Stimulated activated naive CD8-positive, alpha-beta T cell treated with anti-CD3 and anti-CD28 coated beads, Interleukin-15, amount 100 ng/mL, for 72 hours (primary cell): ENCODE measurements at regions not wholly inside any gene's neighbourhood (a gene's known extent, or its start where the extent isn't known, plus 50 kb on each side); places are given as distances from the start of the nearest gene placed in this dataset.
A peak's percentile ranks its signal among the peaks of the same experiment; 100 is the strongest.

Source experiments
- ATAC-seq: fragments of 150-1000 bp; cut with Tn5 transposase; 2 replicates; pipeline ENCODE4 v1.10.0; 2021; ENCODE audit warnings: mild to moderate bottlenecking, moderate library complexity
- DNase-seq, 2 donors: peaks; one replicate each; pipeline ENCODE4 v3.0.0; 2021 to 2022
- H3K27ac Mint-ChIP-seq, 2 donors: one replicate each; pipeline ENCODE4 v1.8.0; 2022; ENCODE audit warnings: mild to moderate bottlenecking in 2 of 2, mixed read lengths in 2 of 2, moderate library complexity in 2 of 2
- H3K27me3 Mint-ChIP-seq: one replicate; pipeline ENCODE4 v1.8.0; 2022; ENCODE audit warnings: mixed read lengths
- H3K4me1 Mint-ChIP-seq: one replicate; pipeline ENCODE4 v1.8.0; 2022; ENCODE audit warnings: mild to moderate bottlenecking, mixed read lengths
- H3K4me3 Mint-ChIP-seq, 2 donors: one replicate each; pipeline ENCODE4 v1.8.0; 2022; ENCODE audit warnings: mild to moderate bottlenecking in 2 of 2, mixed read lengths in 2 of 2, moderate library complexity in 1 of 2
- H3K9me3 Mint-ChIP-seq, 2 donors: one replicate each; pipeline ENCODE4 v1.8.0; 2022; ENCODE audit warnings: mixed read lengths in 2 of 2

GRCh38 chr12:111310076-111310870 is 58.6 kb downstream of the PHETA1 start:
- Mint-ChIP-seq H3K27me3 (peaks cover 8% of the 10 kb centered on the region), H3K4me1 (peaks cover 18% of the 10 kb centered on the region), H3K27ac (no peak overlapping the region), H3K9me3 (peaks cover 7 to 19% of the 10 kb centered on the region in 2 donors), H3K4me3 (no peak overlapping the region)
- peak; percentile 42 for ATAC-seq
- no peak for DNase-seq

- ATAC-seq (no peak), DNase-seq (no peak)
- no peak overlapping the region for H3K4me3 Mint-ChIP-seq
- peak overlapping the region; percentile 12 to 27 for H3K27ac Mint-ChIP-seq
- peaks cover 18% of the 10 kb centered on the region for H3K4me1 Mint-ChIP-seq
- peaks cover 8% of the 10 kb centered on the region for H3K27me3 Mint-ChIP-seq
- peaks cover 12 to 26% of the 10 kb centered on the region in 2 donors for H3K9me3 Mint-ChIP-seq
These were observed 59.3 kb downstream of the PHETA1 start for GRCh38 chr12:111309584-111309983.

GRCh38 chr12:111308473-111308872 is 60.4 kb downstream of the PHETA1 start:
- peaks cover under 1% of the 10 kb centered on the region for H3K27me3 Mint-ChIP-seq
- H3K4me3 Mint-ChIP-seq: no peak overlapping the region
- ATAC-seq: no peak

GRCh38 chr12:111304642-111305071 is 64.2 kb downstream of the PHETA1 start:
- no peak overlapping the region for H3K27ac Mint-ChIP-seq
- no peak for ATAC-seq
- peaks cover 16 to 32% of the 10 kb centered on the region in 2 donors for H3K9me3 Mint-ChIP-seq

More at GRCh38 chr12:111308473-111308872, 60.4 kb downstream of the PHETA1 start:
- no peak for DNase-seq
- H3K9me3 Mint-ChIP-seq: peaks cover 16 to 32% of the 10 kb centered on the region in 2 donors
- peaks cover 12% of the 10 kb centered on the region for H3K4me1 Mint-ChIP-seq
- no peak overlapping the region for H3K27ac Mint-ChIP-seq

GRCh38 chr12:111303531-111303930 is 65.4 kb downstream of the PHETA1 start:
- ATAC-seq (no peak), DNase-seq (no peak)
- Mint-ChIP-seq H3K27ac (no peak overlapping the region), H3K9me3 (peaks cover 16 to 32% of the 10 kb centered on the region in 2 donors), H3K27me3 (no peaks in the 10 kb centered on the region), H3K4me3 (no peak overlapping the region), H3K4me1 (no peaks in the 10 kb centered on the region)

More at GRCh38 chr12:111304642-111305071, 64.2 kb downstream of the PHETA1 start:
- Mint-ChIP-seq H3K27me3 (no peaks in the 10 kb centered on the region), H3K4me1 (peaks cover 7% of the 10 kb centered on the region), H3K4me3 (no peak overlapping the region)
- DNase-seq: peak; percentile 48 to 60

GRCh38 chr12:111298582-111299436 is 70.1 kb downstream of the PHETA1 start:
- H3K4me3 Mint-ChIP-seq: no peak overlapping the region
- H3K27me3 Mint-ChIP-seq: no peaks in the 10 kb centered on the region
- peak overlapping the region in 1 of 2 donors; percentile 59 for H3K27ac Mint-ChIP-seq
- no peaks in the 10 kb centered on the region for H3K4me1 Mint-ChIP-seq
- DNase-seq (peak; percentile 36 to 54), ATAC-seq (peak; percentile 71)
- no peaks in the 10 kb centered on the region for H3K9me3 Mint-ChIP-seq

GRCh38 chr12:111297703-111298426 is 71.0 kb downstream of the PHETA1 start:
- H3K4me3 Mint-ChIP-seq: no peak overlapping the region
- no peaks in the 10 kb centered on the region for H3K4me1 Mint-ChIP-seq
- H3K27me3 Mint-ChIP-seq: no peaks in the 10 kb centered on the region
- peak overlapping the region in 1 of 2 donors; percentile 59 for H3K27ac Mint-ChIP-seq
- ATAC-seq (no peak), DNase-seq (no peak)
- H3K9me3 Mint-ChIP-seq: no peaks in the 10 kb centered on the region

- Mint-ChIP-seq H3K9me3 (no peaks in the 10 kb centered on the region), H3K27ac (no peak overlapping the region), H3K4me1 (no peaks in the 10 kb centered on the region), H3K27me3 (no peaks in the 10 kb centered on the region), H3K4me3 (no peak overlapping the region)
- DNase-seq: no peak
- no peak for ATAC-seq
These were observed 71.9 kb downstream of the PHETA1 start for GRCh38 chr12:111296906-111297463.

GRCh38 chr12:111295176-111295575 is 73.7 kb downstream of the PHETA1 start:
- H3K4me1 Mint-ChIP-seq: no peaks in the 10 kb centered on the region
- no peaks in the 10 kb centered on the region for H3K9me3 Mint-ChIP-seq
- H3K27ac Mint-ChIP-seq: no peak overlapping the region
- no peak for ATAC-seq
- no peaks in the 10 kb centered on the region for H3K27me3 Mint-ChIP-seq
- DNase-seq: no peak
- no peak overlapping the region for H3K4me3 Mint-ChIP-seq

- H3K4me3 Mint-ChIP-seq: no peak overlapping the region
- no peaks in the 10 kb centered on the region for H3K27me3 Mint-ChIP-seq
- no peak for DNase-seq
- H3K4me1 Mint-ChIP-seq: no peaks in the 10 kb centered on the region
- H3K27ac Mint-ChIP-seq: no peak overlapping the region
- no peaks in the 10 kb centered on the region for H3K9me3 Mint-ChIP-seq
- no peak for ATAC-seq
These were observed 75.5 kb downstream of the PHETA1 start for GRCh38 chr12:111293266-111294009.

GRCh38 chr12:111291357-111291756 is 77.5 kb downstream of the PHETA1 start:
- no peaks in the 10 kb centered on the region for H3K9me3 Mint-ChIP-seq
- no peaks in the 10 kb centered on the region for H3K4me1 Mint-ChIP-seq
- ATAC-seq (no peak), DNase-seq (no peak)
- H3K27me3 Mint-ChIP-seq: no peaks in the 10 kb centered on the region
- H3K27ac Mint-ChIP-seq: no peak overlapping the region
- no peak overlapping the region for H3K4me3 Mint-ChIP-seq

- Mint-ChIP-seq H3K4me1 (no peaks in the 10 kb centered on the region), H3K27ac (no peak overlapping the region), H3K9me3 (no peaks in the 10 kb centered on the region), H3K27me3 (no peaks in the 10 kb centered on the region), H3K4me3 (no peak overlapping the region)
- DNase-seq: no peak
- no peak for ATAC-seq
These were observed 80.1 kb downstream of the PHETA1 start for GRCh38 chr12:111288771-111289170.

GRCh38 chr12:111287125-111287900 is 81.6 kb downstream of the PHETA1 start:
- Mint-ChIP-seq H3K9me3 (no peaks in the 10 kb centered on the region), H3K27me3 (no peaks in the 10 kb centered on the region), H3K27ac (no peak overlapping the region), H3K4me3 (no peak overlapping the region), H3K4me1 (no peaks in the 10 kb centered on the region)
- no peak for DNase-seq
- no peak for ATAC-seq

- no peak overlapping the region for H3K27ac Mint-ChIP-seq
- H3K4me1 Mint-ChIP-seq: no peaks in the 10 kb centered on the region
- H3K27me3 Mint-ChIP-seq: peaks cover 11% of the 10 kb centered on the region
- no peak for DNase-seq
- H3K9me3 Mint-ChIP-seq: peaks cover 8 to 17% of the 10 kb centered on the region in 2 donors
- ATAC-seq: no peak
- no peak overlapping the region for H3K4me3 Mint-ChIP-seq
These were observed 83.7 kb downstream of the PHETA1 start for GRCh38 chr12:111285200-111285599.
